Vagina (tissue), 2 donors: ENCODE measurements at regions not wholly inside any gene's neighbourhood (a gene's known extent, or its start where the extent isn't known, plus 50 kb on each side); places are given as distances from the start of the nearest gene placed in this dataset.

Experiments used
- CTCF ChIP-seq, 3 experiments: fragments of 450-650 bp in 2 of 3; fragments of 200-600 bp in 1 of 3; sonication (generic) in 1 of 3; IDR thresholded peaks; one replicate each; pipeline ENCODE4 v1.5.1; 2017 to 2019; ENCODE audit warnings: antibody characterized with exemption in 3 of 3, mild to moderate bottlenecking in 2 of 3, moderate library complexity in 2 of 3
- POLR2A ChIP-seq, 2 donors: fragments of 450-650 bp; IDR thresholded peaks; one replicate each; pipeline ENCODE4 v1.6.1; 2017; ENCODE audit warnings: antibody characterized with exemption in 2 of 2, mild to moderate bottlenecking in 2 of 2, moderate library complexity in 2 of 2

GRCh38 chrX:147788641-147789350 lies 122.9 kb upstream of the FMR1 start:
- no peak for TF ChIP-seq CTCF (IDR thresholded peaks at IDR 0.05)
- TF ChIP-seq POLR2A (IDR thresholded peaks at IDR 0.05): no peak
